ENCODE measurements at regions not wholly inside any gene's neighbourhood (a gene's known extent, or its start where the extent isn't known, plus 50 kb on each side); places are given as distances from the start of the nearest gene placed in this dataset.
A peak's percentile ranks its signal among the peaks of the same experiment; 100 is the strongest.

GRCh38 chr2:59029058-59029457, 787.9 kb upstream of the FANCL start:
- no peak overlapping the region for H3K27ac ChIP-seq
- FAIRE-seq (no peak), ATAC-seq (no peak), DNase-seq (ENCODE audit: low read depth in 1 of 2, low spot score in 1 of 2) (no peak)
- CTCF ChIA-PET: no interaction called here
- no peaks in the 10 kb centered on the region for H3K4me1 ChIP-seq
- H3K9me3 ChIP-seq: no peaks in the 10 kb centered on the region
- TF ChIP-seq BCL3 (IDR thresholded peaks at IDR 0.05): no peak
- no peak for TF ChIP-seq PBX3 (IDR thresholded peaks at IDR 0.05)
- TF ChIP-seq ZNF302 (CRISPR knock-in tag; IDR thresholded peaks at IDR 0.05): no peak
- TF ChIP-seq RARB (CRISPR knock-in tag; IDR thresholded peaks at IDR 0.05): no peak
- TF ChIP-seq ATOH8 (CRISPR knock-in tag; IDR thresholded peaks at IDR 0.05; ENCODE audit: low read depth): no peak
- no peak for TF ChIP-seq POLR2AphosphoS2 (conservative IDR thresholded peaks at IDR 0.05; ENCODE audit: low read length)
- TF ChIP-seq ZC3H11A (IDR thresholded peaks at IDR 0.05): no peak
- no peak for TF ChIP-seq KDM5A (IDR thresholded peaks at IDR 0.05)
- no peak for TF ChIP-seq KDM1A (IDR thresholded peaks at IDR 0.05; ENCODE audit: low read depth)
- no peak for TF ChIP-seq NFE2L2 (conservative IDR thresholded peaks at IDR 0.05; ENCODE audit: low read length)
- no peak for TF ChIP-seq POLR2A (IDR thresholded peaks at IDR 0.05; ENCODE audit: low read length)
- TF ChIP-seq CHD4 (IDR thresholded peaks at IDR 0.05; ENCODE audit: borderline replicate concordance): no peak
- TF ChIP-seq JUNB (IDR thresholded peaks at IDR 0.05): no peak
- no peak overlapping the region for H3K4me3 ChIP-seq
- POLR2A ChIA-PET: no interaction called here
- 24% methylated on average over 6 of the region's 6 CpGs for WGBS (ENCODE audit: missing lambda C conversion rate)
- no peak overlapping the region for H3K4me2 ChIP-seq

- no peaks in the 10 kb centered on the region for H3K4me1 ChIP-seq
- H3K4me2 ChIP-seq: no peak overlapping the region
- no peak overlapping the region for H3K27ac ChIP-seq
- POLR2A ChIA-PET: no interaction called here
- DNase-seq (ENCODE audit: low read depth in 1 of 2, low spot score in 1 of 2) (no peak), FAIRE-seq (no peak), ATAC-seq (no peak)
- no peak for TF ChIP-seq GATA3 (IDR thresholded peaks at IDR 0.05; ENCODE audit: borderline replicate concordance)
- no peak for TF ChIP-seq RCOR1 (IDR thresholded peaks at IDR 0.05; ENCODE audit: low read depth, low read length)
- no peak for TF ChIP-seq POLR2AphosphoS2 (conservative IDR thresholded peaks at IDR 0.05; ENCODE audit: low read length)
- CTCF ChIA-PET: interaction anchor here (0.6 to 1.2 kb wide), 3 partner anchors 22 to 1555 kb away, joined by 3 to 4 read pairs (median 3); no protein-coding TSS in a partner anchor
- H3K4me3 ChIP-seq: no peak overlapping the region
- H3K9me3 ChIP-seq: no peaks in the 10 kb centered on the region
- WGBS (ENCODE audit: missing lambda C conversion rate): 28% methylated on average over 4 of the region's 4 CpGs
Observed at GRCh38 chr2:59027320-59027719, 786.2 kb upstream of the FANCL start.

GRCh38 chr2:59025157-59025757, 784.1 kb upstream of the FANCL start:
- Histone ChIP-seq H3K27ac (no peak overlapping the region), H3K4me3 (no peak overlapping the region), H3K4me2 (no peak overlapping the region), H3K9me3 (no peaks in the 10 kb centered on the region), H3K4me1 (no peaks in the 10 kb centered on the region)
- ATAC-seq (peak; percentile 56 to 90; a peak in 3 of 6 replicates), DNase-seq (ENCODE audit: low read depth in 1 of 2, low spot score in 1 of 2) (peak in 1 of 2 experiments; percentile 34), FAIRE-seq (no peak)
- no peak for TF ChIP-seq RFX5 (IDR thresholded peaks at IDR 0.05)
- TF ChIP-seq CTCF (IDR thresholded peaks at IDR 0.05): peak; percentile 65
- TF ChIP-seq SMC3 (IDR thresholded peaks at IDR 0.05): peak; percentile 70
- TF ChIP-seq RAD21 (conservative IDR thresholded peaks at IDR 0.05 in 1 of 2, IDR thresholded peaks at IDR 0.05 in 1 of 2): peak; percentile 48 to 68; a peak in 4 of 5 replicates
- 46% methylated on average over 5 of the region's 5 CpGs for WGBS (ENCODE audit: missing lambda C conversion rate)
- ChIA-PET CTCF (interaction anchor here (0.6 to 2.7 kb wide), 12 partner anchors 10 to 1583 kb away, joined by 3 to 10 read pairs (median 3); no protein-coding TSS in a partner anchor), POLR2A (no interaction called here)

Data from A549 (cell line).